ENCODE measurements at regions not wholly inside any gene's neighbourhood (a gene's known extent, or its start where the extent isn't known, plus 50 kb on each side); places are given as distances from the start of the nearest gene placed in this dataset.

DNA sequence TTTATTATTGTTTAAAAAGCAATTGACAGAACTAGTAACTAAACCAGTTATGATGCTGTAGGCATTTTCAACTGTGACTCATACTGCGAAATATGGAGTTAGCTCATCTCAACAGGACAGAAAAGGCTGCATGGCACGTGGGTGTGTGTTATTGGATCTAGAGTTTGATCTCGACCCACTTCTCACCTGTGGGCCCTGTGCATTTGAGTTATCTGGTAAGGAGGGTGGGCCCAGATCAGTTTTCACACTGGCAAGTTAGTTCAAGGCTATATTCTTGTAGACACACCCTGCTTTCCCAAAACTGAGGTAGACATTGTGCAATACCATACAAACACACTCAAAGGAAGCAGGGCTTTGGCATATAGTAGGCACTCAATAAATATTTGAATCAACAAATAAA lies 71.3 kb upstream of the PRDX6 start:
- DNase-seq: no peak

- peak; percentile 48 for DNase-seq
These were observed 70.3 kb upstream of the PRDX6 start for GRCh38 chr1:173406783-173407230.

DNA sequence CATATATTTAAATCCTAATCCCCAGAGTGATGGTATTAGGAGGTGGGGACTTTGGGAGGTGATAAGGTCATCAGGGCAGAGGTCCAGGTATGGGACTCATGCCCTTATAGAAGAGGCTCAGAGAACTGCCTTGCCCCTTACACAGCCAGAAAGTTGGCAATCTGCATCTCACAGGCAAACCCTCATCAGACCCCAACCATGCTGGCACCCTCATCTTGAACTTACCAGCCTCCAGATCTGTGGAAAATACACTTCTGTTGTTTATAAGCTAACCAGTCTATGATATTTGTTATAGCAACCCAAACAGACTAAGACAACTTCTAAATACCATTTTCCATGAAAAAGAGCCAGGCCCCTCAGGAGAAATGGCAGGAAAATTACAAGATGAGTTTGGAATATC lies 69.3 kb upstream of the PRDX6 start:
- DNase-seq: no peak

DNA sequence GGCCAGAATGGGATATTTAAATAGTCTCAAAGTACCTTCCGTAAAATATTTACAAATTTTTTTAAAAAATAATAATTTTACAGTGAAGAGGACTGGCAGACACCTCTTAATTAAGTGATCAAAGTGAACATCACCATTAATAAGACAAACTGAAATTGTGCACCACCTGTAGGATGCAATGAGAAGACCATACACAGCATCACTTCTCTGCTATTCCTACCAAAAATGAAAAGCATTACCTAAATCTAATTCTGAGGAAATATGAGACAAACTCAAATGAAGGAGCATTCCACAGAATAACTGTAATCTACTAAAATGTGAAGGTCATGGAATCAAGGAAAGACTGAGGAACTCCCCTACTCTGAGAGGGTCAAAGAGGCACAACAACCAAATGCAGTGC lies 68.2 kb upstream of the PRDX6 start:
- DNase-seq: peak; percentile 17

DNA sequence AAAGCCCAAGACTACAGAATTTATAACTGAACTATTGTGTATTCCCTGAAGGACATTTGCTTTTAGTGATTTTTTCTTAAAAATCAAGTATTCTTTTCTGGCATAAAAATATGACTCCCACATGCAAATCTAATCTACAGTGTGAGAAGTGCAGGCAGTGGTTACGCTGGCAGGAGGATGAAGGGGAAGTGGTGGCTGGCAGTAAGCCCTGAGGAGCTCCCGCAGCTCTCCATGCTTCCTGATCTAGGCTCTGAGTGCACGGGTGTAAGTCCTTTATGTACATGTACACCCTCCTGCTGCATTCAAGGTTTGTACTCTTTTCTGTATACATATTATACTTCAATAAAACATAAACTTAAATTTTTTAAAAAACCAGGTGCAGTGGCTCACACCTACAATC lies 67.5 kb upstream of the PRDX6 start:
- DNase-seq: peak; percentile 94

- no peak for DNase-seq
These were observed 66.9 kb upstream of the PRDX6 start for GRCh38 chr1:173410133-173410793.

DNA sequence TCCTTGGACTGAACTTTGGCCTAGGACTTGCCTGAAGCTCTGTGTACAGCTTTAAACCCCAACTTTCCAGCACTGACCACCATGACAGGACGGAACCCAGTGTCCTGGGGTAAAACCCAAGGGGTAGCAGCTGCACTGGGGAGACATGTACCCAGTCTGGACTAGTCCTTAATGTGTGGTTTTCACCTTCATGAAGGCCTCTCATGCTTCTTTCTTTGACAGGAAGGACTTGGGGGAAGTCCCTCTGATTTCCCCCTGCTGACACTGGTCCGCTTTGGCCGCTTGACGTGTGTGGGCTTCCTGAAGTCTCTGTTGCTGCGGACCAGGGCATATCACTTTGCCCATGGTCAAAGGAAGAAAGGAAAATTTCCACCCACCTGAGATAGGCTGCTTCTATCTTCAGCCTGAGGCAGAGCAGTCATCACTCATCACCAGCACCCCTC lies 66.3 kb upstream of the PRDX6 start:
- no peak for DNase-seq

DNA sequence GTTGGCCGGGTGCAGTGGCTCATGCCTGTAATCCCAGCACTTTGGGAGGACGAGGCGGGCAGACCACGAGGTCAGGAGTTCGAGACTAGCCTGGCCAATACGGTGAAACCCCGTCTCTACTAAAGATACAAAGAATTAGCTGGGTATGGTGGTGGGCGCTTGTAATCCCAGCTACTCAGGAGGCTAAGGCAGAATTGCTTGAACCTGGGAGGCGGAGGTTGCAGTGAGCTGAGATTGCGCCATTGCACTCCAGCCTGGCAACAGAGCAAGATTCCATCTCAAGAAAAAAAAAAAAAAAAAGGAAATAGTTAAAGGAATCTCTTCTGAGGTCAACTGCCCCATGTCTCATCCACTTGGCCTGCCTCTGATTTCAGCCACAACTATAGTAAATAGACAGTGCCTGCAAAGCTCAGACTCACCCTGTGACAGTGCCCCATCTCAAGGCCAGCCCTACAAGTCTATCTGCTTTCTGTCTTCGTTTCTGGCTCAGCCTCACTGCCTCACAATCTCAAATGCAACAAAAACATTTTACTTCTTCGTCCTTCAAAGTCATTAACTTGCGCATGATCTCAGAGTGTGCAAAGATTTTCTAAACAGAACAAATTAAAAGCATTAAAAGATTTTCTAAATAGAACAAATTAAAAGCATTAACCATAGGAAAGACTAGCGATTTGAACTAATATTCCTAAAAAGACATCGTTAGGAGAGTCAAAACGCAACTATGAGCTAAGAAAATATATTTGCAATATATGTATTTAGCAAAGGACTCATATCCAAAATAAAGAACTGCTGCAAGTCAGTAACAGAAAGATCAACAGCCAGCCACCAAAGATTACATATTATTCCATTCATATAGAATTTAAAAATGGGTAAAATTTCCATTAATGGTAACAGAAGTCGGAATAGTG lies 65.0 kb upstream of the PRDX6 start:
- no peak for DNase-seq

- peak; percentile 22 for DNase-seq
These were observed 63.8 kb upstream of the PRDX6 start for GRCh38 chr1:173413271-173413707.

- peak; percentile 35 for DNase-seq
These were observed 63.0 kb upstream of the PRDX6 start for GRCh38 chr1:173414136-173414535.

GRCh38 chr1:173414539-173415226 lies 62.5 kb upstream of the PRDX6 start:
- no peak for DNase-seq

DNA sequence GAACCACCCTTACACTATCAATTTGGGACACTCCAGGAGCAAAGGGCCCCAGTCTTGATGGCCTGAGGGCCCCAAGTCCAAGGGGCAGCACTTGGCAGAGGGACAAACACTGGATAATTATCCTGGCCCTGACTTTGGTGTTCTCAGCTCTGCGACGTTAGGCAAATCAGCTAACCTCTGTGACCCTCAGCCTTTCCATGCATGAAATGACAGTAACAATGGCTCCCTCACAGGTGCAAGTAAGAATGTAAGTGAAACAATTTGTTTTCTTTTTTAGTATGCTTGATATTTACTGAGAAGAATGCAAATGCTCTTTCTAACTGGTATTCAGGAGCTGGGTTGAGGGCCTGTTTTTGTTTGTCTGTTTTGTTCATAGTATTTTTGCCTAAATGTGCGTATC lies 61.6 kb upstream of the PRDX6 start:
- no peak for DNase-seq

DNA sequence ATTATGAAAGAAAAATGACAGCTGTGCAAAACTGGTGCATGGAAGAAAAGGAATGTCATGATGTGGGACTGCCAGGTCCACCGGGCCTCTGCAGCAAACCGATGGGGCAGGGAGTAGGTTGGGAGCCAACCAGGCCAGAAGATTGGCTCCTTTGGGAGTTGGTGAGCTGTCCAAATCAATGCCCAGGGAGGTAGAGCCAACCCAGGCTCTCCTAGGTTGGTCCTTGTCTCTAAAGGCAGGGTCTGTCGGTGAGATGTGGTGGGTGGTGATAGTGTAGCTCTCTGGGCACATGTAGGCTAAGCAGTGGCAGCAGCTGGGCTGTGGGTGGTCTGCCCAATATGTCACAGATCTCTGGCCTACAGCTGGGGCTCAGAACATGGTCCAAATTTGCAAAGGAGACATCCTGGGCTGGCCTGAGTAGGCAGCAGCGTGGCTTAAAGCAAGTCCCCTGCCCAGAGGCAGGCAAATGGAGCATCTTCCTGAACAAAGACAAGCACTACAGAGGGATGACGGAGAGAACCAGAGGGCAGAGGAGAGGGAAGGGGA lies 61.2 kb upstream of the PRDX6 start:
- no peak for DNase-seq

DNA sequence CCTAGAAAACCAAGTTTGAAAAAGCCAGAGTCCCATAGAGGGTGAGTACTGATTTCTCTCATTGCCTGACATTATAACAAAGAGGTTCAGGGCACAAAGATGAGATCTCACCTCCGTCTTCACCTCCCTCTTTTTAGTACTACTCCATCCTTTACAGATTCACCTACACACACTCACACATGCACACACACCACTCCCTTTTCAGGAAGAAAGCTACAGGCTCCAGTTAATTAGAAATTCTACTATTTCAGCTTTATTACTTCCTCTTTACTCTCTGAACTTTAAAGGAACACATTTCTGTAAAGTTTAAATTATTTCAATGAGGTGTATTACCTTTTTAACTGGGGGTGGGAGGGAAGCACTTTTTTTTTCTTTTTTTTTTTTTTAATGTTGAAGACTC lies 59.6 kb upstream of the PRDX6 start:
- no peak for DNase-seq

- no peak for DNase-seq
These were observed 58.8 kb upstream of the PRDX6 start for GRCh38 chr1:173418107-173418985.

GRCh38 chr1:173420330-173420806 lies 56.8 kb upstream of the PRDX6 start:
- peak; percentile 91 for DNase-seq

- DNase-seq: no peak
These were observed 55.8 kb upstream of the PRDX6 start for GRCh38 chr1:173421286-173421685.

- DNase-seq: no peak
These were observed 55.3 kb upstream of the PRDX6 start for GRCh38 chr1:173421789-173422188.

GRCh38 chr1:173422456-173422976 lies 54.6 kb upstream of the PRDX6 start:
- DNase-seq: peak; percentile 45

DNA sequence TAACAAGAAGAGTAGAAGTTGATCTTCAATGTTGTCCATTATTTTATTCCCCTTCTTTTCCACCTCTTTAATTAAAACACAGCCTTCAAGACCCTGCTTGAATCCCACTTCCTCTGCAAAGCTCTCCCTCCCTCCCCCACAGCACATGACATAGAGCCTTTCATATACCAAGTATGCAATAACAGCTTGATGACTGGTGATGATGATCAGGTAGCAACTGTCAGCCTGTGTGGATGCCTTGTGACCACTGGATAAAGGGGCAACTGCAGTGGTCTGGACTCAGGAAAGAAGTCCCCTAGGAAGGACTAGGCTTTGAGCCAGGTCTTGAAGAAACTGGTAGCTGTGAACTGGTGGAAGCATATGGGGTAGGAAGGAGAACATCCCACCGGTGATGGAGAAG lies 53.8 kb upstream of the PRDX6 start:
- no peak for DNase-seq

GRCh38 chr1:173424143-173424542 lies 53.0 kb upstream of the PRDX6 start:
- DNase-seq: no peak

Measured in hematopoietic multipotent progenitor cell treated with erythropoietin and hydrocortisone succinate and interleukin-3 and kit ligand, for 4 days (in vitro differentiated cells).